ENCODE measurements at regions not wholly inside any gene's neighbourhood (a gene's known extent, or its start where the extent isn't known, plus 50 kb on each side); places are given as distances from the start of the nearest gene placed in this dataset.
A peak's percentile ranks its signal among the peaks of the same experiment; 100 is the strongest.

- H3K9me3 Mint-ChIP-seq, result peaks cover 0 to 7% of the 10 kb centered on the region in 2 donors
- no peak overlapping the region for H3K27ac Mint-ChIP-seq
- H3K36me3 Mint-ChIP-seq, result no peaks in the 10 kb centered on the region
- DNase-seq (ENCODE audit: low spot score in 2 of 2), result no peak
- ATAC-seq, result no peak
Measured at GRCh38 chr3:115508562-115508961, 114.7 kb upstream of the GAP43 start.

DNA sequence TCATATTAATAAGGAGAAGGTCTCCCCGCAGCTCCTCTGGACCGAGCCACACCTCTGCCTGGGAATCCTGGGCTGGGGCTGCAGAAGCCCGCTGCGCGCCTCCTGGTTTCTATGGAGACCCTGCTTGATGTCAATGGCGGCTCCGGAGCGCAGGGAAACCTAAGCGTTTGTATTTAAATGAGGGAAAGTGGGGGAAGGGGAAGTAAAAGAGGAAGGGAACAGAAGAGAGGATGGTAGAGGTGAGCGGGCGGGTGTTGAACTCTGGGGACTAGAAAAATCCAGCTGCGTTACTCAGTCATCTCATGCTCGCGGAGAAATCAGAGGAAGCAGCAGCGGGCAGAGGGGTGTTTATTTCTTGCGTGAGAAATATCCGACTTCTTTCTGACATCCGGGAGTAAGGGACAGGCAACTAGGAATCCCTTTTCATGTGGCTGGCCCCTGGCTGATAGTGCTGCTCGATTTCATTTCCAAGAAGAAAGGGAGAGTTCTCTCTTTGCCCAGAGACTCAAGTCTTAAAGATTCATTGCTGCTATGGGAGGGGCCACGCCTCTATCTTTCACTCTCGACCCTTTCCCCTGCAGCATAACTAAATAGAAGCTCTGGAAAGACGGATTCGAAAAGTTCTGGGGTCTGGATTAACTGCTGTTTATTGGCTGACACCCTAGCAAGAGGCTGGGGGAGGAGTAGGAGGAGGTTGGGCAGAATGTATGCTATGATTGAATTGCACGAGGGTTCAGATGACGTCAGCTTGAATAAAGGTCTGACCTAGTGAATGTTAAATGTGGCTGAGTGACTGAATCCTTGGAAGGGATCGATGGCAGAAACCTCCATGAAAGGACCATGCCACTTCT lies 110.5 kb upstream of the GAP43 start:
- Mint-ChIP-seq H3K36me3 (no peaks in the 10 kb centered on the region), H3K9me3 (no peaks in the 10 kb centered on the region), H3K27ac (peak overlapping the region; percentile 5 to 27)
- ATAC-seq, result peak; percentile 33 to 67
- DNase-seq (ENCODE audit: low spot score in 2 of 2), result no peak

- Mint-ChIP-seq H3K36me3 (no peaks in the 10 kb centered on the region), H3K27ac (no peak overlapping the region)
- ATAC-seq, result no peak
Measured at GRCh38 chr3:115513416-115513800, 109.9 kb upstream of the GAP43 start.

DNA sequence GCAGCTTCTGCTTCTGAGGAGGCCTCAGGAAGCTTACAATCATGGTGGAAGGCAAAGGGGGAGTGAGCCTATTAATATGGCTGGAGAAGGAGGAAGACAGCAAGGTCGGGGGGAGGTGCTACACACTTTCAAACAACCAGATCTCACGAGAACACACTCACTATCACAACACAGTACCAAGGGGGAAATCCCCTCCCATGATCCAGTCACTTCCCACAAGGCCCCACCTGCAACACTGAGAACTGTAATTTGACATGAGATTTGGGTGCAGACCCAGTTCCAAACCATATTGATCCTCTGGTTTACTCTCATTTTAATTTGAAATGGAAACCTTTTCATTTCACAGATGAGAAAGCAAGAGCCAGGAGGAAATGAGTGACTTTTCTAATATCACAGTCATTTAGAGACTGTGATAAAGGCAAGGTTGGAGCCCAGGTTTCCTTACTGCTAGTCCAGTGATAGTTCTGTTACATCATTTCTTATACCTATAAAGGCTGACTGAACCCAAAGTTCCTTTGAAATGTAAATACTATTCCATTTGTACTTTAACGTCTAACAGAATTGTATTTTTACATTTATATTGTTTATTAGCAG lies 105.8 kb upstream of the GAP43 start:
- Mint-ChIP-seq H3K36me3 (no peaks in the 10 kb centered on the region), H3K9me3 (no peaks in the 10 kb centered on the region), H3K27ac (peak overlapping the region in 1 of 2 donors; percentile 12)
- peak in 1 of 2 donors; percentile 22 for DNase-seq (ENCODE audit: low spot score in 2 of 2)
- peak; percentile 65 to 97 for ATAC-seq

More at GRCh38 chr3:115513416-115513800, 109.9 kb upstream of the GAP43 start:
- no peaks in the 10 kb centered on the region for H3K9me3 Mint-ChIP-seq
- no peak for DNase-seq (ENCODE audit: low spot score in 2 of 2)

- ATAC-seq (no peak), DNase-seq (ENCODE audit: low spot score in 2 of 2) (no peak)
- Mint-ChIP-seq H3K36me3 (no peaks in the 10 kb centered on the region), H3K9me3 (no peaks in the 10 kb centered on the region), H3K27ac (peak overlapping the region in 1 of 2 donors; percentile 4)
Measured at GRCh38 chr3:115518100-115518852, 105.0 kb upstream of the GAP43 start.

- ATAC-seq (no peak), DNase-seq (ENCODE audit: low spot score in 2 of 2) (no peak)
- H3K27ac Mint-ChIP-seq, result no peak overlapping the region
- no peaks in the 10 kb centered on the region for H3K36me3 Mint-ChIP-seq
- no peaks in the 10 kb centered on the region for H3K9me3 Mint-ChIP-seq
Measured at GRCh38 chr3:115520241-115520640, 103.1 kb upstream of the GAP43 start.

DNA sequence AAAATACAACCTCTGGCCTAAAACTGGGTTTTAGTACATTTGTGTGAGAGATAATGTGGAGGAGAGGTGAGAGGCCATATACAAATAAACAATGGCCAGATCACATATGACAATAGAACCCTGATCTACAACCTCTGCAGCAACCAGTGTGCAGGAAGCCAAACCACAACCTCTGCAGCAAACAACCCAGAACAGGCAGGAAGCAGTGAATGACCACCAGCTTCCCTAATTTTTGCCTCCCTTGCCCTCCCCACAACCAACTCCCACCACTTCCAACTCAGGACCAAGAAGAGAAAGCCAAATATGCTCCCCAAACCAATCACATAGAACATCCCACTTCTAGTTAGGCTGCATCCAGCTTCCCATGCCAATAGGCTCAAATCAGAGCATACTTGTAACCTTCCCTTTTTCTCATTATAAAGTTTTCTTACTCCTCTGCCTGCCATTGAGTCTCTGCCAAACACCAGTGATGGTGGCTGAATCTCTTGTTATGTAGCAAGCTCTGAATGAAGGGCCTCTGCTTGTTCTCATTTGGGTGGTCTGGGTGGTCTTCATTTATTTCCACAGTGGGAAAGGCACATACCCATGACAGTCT lies 102.6 kb upstream of the GAP43 start:
- ATAC-seq, result no peak
- Mint-ChIP-seq H3K36me3 (no peaks in the 10 kb centered on the region), H3K27ac (no peak overlapping the region), H3K9me3 (no peaks in the 10 kb centered on the region)
- DNase-seq (ENCODE audit: low spot score in 2 of 2), result no peak

DNA sequence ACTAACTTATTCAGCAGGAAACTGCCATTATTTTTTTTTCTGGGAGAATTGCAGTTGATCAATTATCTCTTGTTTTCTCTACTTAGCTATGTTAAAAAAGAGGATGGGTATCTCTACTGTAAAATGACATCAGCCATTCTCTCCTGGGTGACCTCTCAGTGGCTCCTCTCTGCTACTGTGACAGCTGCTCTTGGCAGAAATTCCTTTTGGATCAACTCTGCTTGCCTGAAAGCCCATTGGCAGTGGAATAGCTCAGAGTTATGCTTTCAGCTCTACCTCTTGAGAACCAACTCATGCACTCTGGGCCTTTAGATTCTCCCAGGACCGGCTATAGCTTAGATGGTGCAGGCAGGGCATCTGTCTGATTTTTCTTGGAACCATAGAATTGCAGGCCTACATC lies 99.9 kb upstream of the GAP43 start:
- Mint-ChIP-seq H3K36me3 (no peaks in the 10 kb centered on the region), H3K27ac (no peak overlapping the region), H3K9me3 (peaks cover 0 to 4% of the 10 kb centered on the region in 2 donors)
- no peak for ATAC-seq
- DNase-seq (ENCODE audit: low spot score in 2 of 2), result no peak

GRCh38 chr3:115524549-115524948 lies 98.8 kb upstream of the GAP43 start:
- Mint-ChIP-seq H3K27ac (no peak overlapping the region), H3K36me3 (no peaks in the 10 kb centered on the region), H3K9me3 (peaks cover 0 to 4% of the 10 kb centered on the region in 2 donors)
- ATAC-seq (no peak), DNase-seq (ENCODE audit: low spot score in 2 of 2) (no peak)

- ATAC-seq, result no peak
- peaks cover 0 to 4% of the 10 kb centered on the region in 2 donors for H3K9me3 Mint-ChIP-seq
- no peaks in the 10 kb centered on the region for H3K36me3 Mint-ChIP-seq
- no peak for DNase-seq (ENCODE audit: low spot score in 2 of 2)
- no peak overlapping the region for H3K27ac Mint-ChIP-seq
Measured at GRCh38 chr3:115525731-115526130, 97.6 kb upstream of the GAP43 start.

- H3K36me3 Mint-ChIP-seq, result peaks cover 0 to 8% of the 10 kb centered on the region in 2 donors
- H3K27ac Mint-ChIP-seq, result no peak overlapping the region
- ATAC-seq, result no peak
- no peak for DNase-seq (ENCODE audit: low spot score in 2 of 2)
- peaks cover 0 to 10% of the 10 kb centered on the region in 2 donors for H3K9me3 Mint-ChIP-seq
Measured at GRCh38 chr3:115533218-115533617, 90.1 kb upstream of the GAP43 start.

DNA sequence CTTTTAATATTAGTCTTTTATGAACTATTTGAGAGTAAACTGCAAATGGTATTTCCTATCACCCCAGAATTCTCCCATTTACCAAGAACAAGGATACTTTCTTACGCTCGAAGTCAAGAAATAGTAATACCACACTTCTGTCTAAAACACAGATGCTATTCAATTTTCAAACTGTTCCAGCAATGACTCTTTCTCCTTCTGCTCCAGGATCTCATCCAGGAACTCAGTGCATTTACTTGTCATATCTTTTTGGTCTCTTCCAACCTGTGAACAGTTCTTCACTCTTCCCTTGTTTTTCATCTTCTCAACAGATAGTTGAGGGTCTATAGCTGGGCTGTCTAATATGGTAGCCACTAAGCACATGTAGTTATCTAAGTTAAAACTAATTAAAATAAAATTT lies 87.1 kb upstream of the GAP43 start:
- H3K36me3 Mint-ChIP-seq, result peaks cover 0 to 8% of the 10 kb centered on the region in 2 donors
- peaks cover 0 to 10% of the 10 kb centered on the region in 2 donors for H3K9me3 Mint-ChIP-seq
- no peak overlapping the region for H3K27ac Mint-ChIP-seq
- ATAC-seq (no peak), DNase-seq (ENCODE audit: low spot score in 2 of 2) (no peak)

- Mint-ChIP-seq H3K9me3 (no peaks in the 10 kb centered on the region), H3K27ac (no peak overlapping the region), H3K36me3 (no peaks in the 10 kb centered on the region)
- peak in 1 of 2 donors; percentile 78 for ATAC-seq
- DNase-seq (ENCODE audit: low spot score in 2 of 2), result no peak
Measured at GRCh38 chr3:115537669-115538068, 85.6 kb upstream of the GAP43 start.

DNA sequence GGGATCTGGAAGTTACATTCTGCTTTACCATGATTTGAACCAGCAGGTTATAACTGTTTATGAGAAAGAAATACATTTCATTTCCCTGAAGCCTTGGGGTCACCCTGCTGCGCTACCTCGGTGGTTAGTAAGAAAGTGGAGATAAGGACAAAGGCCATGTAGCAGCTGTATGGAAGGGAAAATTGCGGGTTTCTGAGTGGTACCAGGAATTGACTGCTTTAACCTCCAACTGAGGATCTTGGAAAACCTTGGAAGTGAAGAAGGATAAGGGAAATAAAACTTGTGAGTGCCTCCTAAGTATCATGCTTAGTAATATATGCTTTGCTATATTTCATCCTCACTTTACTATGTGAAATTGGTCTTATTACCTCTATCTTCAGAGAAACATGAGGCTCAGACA lies 76.1 kb upstream of the GAP43 start:
- H3K36me3 Mint-ChIP-seq, result no peaks in the 10 kb centered on the region
- ATAC-seq (no peak), DNase-seq (ENCODE audit: low spot score in 2 of 2) (no peak)
- H3K27ac Mint-ChIP-seq, result no peak overlapping the region
- H3K9me3 Mint-ChIP-seq, result no peaks in the 10 kb centered on the region

GRCh38 chr3:115548611-115549010 lies 74.7 kb upstream of the GAP43 start:
- Mint-ChIP-seq H3K36me3 (no peaks in the 10 kb centered on the region), H3K9me3 (no peaks in the 10 kb centered on the region), H3K27ac (no peak overlapping the region)
- DNase-seq (ENCODE audit: low spot score in 2 of 2) (no peak), ATAC-seq (no peak)

GRCh38 chr3:115549071-115549470 lies 74.2 kb upstream of the GAP43 start:
- H3K27ac Mint-ChIP-seq, result no peak overlapping the region
- H3K36me3 Mint-ChIP-seq, result no peaks in the 10 kb centered on the region
- DNase-seq (ENCODE audit: low spot score in 2 of 2), result no peak
- no peaks in the 10 kb centered on the region for H3K9me3 Mint-ChIP-seq
- no peak for ATAC-seq

- no peak overlapping the region for H3K27ac Mint-ChIP-seq
- no peaks in the 10 kb centered on the region for H3K36me3 Mint-ChIP-seq
- no peaks in the 10 kb centered on the region for H3K9me3 Mint-ChIP-seq
- DNase-seq (ENCODE audit: low spot score in 2 of 2) (no peak), ATAC-seq (no peak)
Measured at GRCh38 chr3:115550285-115550761, 73.0 kb upstream of the GAP43 start.
